ENCODE measurements at regions not wholly inside any gene's neighbourhood (a gene's known extent, or its start where the extent isn't known, plus 50 kb on each side); places are given as distances from the start of the nearest gene placed in this dataset.
A peak's percentile ranks its signal among the peaks of the same experiment; 100 is the strongest.

DNA sequence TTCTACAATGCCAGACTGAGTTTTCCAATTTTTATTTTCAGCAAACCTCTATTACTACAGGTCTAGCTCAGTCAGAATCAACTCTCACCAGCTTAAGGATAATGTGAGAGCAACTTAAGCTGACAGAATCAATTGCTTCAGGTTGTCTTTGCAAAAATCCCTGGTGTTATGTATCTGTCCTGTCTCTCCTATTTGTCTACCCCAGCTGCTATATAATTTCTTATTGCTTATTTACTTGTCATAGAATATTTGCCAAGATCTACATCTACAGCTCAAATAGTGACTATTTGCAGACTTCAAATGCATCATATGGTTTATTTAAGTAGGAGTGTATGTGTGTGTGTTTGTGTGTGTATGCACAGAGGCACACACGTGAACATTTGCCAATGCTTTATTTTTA lies 54.1 kb downstream of the FOXG1 start:
- Histone ChIP-seq H3K9me3 (ENCODE audit: control insufficient read depth, insufficient read depth, low read depth, low read length) (no peaks in the 10 kb centered on the region; the same call in 1 of the 2 replicates), H3K27ac (ENCODE audit: extremely low read depth, low read depth, low read length) (no peak overlapping the region), H3K4me1 (ENCODE audit: control insufficient read depth, insufficient read depth, low read length) (no peaks in the 10 kb centered on the region), H3K36me3 (ENCODE audit: control insufficient read depth in 2 of 2, insufficient read depth in 1 of 2, low read length in 2 of 2) (no peaks in the 10 kb centered on the region), H3K4me3 (ENCODE audit: low read depth, low read length) (no peak overlapping the region)
- POLR2A ChIA-PET, result no interaction called here
- CTCF ChIA-PET, result interaction anchor here (0.6 kb wide), 1 partner anchor 70 kb away, joined by 4 read pairs; no protein-coding TSS in a partner anchor
- TF ChIP-seq, protein P1, sequence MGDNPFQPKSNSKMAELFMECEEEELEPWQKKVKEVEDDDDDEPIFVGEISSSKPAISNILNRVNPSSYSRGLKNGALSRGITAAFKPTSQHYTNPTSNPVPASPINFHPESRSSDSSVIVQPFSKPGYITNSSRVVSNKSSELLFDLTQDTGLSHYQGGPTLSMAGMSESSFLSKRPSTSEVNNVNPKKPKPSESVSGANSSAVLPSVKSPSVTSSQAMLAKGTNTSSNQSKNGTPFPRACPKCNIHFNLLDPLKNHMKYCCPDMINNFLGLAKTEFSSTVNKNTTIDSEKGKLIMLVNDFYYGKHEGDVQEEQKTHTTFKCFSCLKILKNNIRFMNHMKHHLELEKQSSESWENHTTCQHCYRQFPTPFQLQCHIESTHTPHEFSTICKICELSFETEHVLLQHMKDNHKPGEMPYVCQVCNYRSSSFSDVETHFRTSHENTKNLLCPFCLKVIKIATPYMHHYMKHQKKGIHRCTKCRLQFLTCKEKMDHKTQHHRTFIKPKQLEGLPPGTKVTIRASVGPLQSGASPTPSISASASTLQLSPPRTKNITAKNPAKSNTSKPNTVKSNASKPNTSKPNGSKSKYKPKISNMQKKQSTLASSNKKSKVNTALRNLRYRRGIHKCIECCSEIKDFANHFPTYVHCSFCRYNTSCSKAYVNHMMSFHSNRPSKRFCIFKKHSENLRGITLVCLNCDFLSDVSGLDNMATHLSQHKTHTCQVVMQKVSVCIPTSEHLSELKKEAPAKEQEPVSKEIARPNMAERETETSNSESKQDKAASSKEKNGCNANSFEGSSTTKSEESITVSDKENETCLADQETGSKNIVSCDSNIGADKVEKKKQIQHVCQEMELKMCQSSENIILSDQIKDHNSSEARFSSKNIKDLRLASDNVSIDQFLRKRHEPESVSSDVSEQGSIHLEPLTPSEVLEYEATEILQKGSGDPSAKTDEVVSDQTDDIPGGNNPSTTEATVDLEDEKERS (tag by site-specific recombination; IDR thresholded peaks at IDR 0.05), result no peak
- TF ChIP-seq ZNF2 (tag by site-specific recombination; IDR thresholded peaks at IDR 0.05), result no peak
- no peak for TF ChIP-seq ZNF214 (tag by site-specific recombination; IDR thresholded peaks at IDR 0.05; ENCODE audit: borderline replicate concordance)
- no peak for TF ChIP-seq ZNF76 (tag by site-specific recombination; IDR thresholded peaks at IDR 0.05; ENCODE audit: borderline replicate concordance, low read depth)
- TF ChIP-seq EGR2 (tag by site-specific recombination; IDR thresholded peaks at IDR 0.05; ENCODE audit: low read depth), result no peak
- no peak for TF ChIP-seq ZNF157 (tag by site-specific recombination; IDR thresholded peaks at IDR 0.05)
- TF ChIP-seq, protein P2, sequence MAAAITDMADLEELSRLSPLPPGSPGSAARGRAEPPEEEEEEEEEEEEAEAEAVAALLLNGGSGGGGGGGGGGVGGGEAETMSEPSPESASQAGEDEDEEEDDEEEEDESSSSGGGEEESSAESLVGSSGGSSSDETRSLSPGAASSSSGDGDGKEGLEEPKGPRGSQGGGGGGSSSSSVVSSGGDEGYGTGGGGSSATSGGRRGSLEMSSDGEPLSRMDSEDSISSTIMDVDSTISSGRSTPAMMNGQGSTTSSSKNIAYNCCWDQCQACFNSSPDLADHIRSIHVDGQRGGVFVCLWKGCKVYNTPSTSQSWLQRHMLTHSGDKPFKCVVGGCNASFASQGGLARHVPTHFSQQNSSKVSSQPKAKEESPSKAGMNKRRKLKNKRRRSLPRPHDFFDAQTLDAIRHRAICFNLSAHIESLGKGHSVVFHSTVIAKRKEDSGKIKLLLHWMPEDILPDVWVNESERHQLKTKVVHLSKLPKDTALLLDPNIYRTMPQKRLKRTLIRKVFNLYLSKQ (tag by site-specific recombination; IDR thresholded peaks at IDR 0.05; ENCODE audit: borderline replicate concordance), result no peak
- no peak for TF ChIP-seq ZNF155 (tag by site-specific recombination; IDR thresholded peaks at IDR 0.05)
- no peak for TF ChIP-seq ZIC2 (tag by site-specific recombination; IDR thresholded peaks at IDR 0.05)
- no peak for TF ChIP-seq ZNF423 (tag by site-specific recombination; IDR thresholded peaks at IDR 0.05)
- no peak for TF ChIP-seq ZNF530 (tag by site-specific recombination; IDR thresholded peaks at IDR 0.05; ENCODE audit: low read depth)
- TF ChIP-seq, protein P3, sequence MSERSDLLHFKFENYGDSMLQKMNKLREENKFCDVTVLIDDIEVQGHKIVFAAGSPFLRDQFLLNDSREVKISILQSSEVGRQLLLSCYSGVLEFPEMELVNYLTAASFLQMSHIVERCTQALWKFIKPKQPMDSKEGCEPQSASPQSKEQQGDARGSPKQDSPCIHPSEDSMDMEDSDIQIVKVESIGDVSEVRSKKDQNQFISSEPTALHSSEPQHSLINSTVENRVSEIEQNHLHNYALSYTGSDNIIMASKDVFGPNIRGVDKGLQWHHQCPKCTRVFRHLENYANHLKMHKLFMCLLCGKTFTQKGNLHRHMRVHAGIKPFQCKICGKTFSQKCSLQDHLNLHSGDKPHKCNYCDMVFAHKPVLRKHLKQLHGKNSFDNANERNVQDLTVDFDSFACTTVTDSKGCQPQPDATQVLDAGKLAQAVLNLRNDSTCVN (tag by site-specific recombination; optimal IDR thresholded peaks at IDR 0.05), result no peak
- TF ChIP-seq ZNF37A (tag by site-specific recombination; IDR thresholded peaks at IDR 0.05), result no peak
- TF ChIP-seq, protein P4, sequence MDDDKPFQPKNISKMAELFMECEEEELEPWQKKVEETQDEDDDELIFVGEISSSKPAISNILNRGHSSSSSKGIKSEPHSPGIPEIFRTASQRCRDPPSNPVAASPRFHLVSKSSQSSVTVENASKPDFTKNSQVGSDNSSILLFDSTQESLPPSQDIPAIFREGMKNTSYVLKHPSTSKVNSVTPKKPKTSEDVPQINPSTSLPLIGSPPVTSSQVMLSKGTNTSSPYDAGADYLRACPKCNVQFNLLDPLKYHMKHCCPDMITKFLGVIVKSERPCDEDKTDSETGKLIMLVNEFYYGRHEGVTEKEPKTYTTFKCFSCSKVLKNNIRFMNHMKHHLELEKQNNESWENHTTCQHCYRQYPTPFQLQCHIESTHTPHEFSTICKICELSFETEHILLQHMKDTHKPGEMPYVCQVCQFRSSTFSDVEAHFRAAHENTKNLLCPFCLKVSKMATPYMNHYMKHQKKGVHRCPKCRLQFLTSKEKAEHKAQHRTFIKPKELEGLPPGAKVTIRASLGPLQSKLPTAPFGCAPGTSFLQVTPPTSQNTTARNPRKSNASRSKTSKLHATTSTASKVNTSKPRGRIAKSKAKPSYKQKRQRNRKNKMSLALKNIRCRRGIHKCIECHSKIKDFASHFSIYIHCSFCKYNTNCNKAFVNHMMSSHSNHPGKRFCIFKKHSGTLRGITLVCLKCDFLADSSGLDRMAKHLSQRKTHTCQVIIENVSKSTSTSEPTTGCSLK (tag by site-specific recombination; IDR thresholded peaks at IDR 0.05), result no peak

DNA sequence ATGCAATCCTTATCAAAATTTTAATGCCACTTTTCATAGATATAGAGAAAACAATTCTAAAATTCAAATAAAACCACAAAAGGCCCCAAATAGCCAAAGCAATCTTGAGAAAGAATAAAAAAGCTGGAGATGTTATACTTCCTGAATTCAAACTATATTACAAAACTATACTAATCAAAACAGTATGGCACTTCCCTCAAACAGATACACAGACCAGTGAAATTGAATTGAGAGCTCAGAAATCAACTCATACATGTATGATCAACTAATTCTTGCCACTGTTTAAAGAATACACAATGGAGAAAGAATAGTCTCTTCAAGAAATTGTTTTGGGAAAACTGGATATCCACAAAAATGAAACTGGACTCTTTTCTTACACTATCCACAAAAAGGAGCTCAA lies 55.4 kb downstream of the FOXG1 start:
- TF ChIP-seq ZNF366 (tag by site-specific recombination; conservative IDR thresholded peaks at IDR 0.05), result no peak
- TF ChIP-seq REPIN1 (tag by site-specific recombination; IDR thresholded peaks at IDR 0.05; ENCODE audit: low read depth), result no peak
- peak; percentile 65 for TF ChIP-seq SETDB1 (IDR thresholded peaks at IDR 0.05; ENCODE audit: insufficient read length, low read length)
- TF ChIP-seq, protein P1 (tag by site-specific recombination; IDR thresholded peaks at IDR 0.05), result peak; percentile 80; the same call in 1 of the 2 replicates
- Histone ChIP-seq H3K9me3 (ENCODE audit: control insufficient read depth, insufficient read depth, low read depth, low read length) (no peaks in the 10 kb centered on the region; the same call in 1 of the 2 replicates), H3K27ac (ENCODE audit: extremely low read depth, low read depth, low read length) (no peak overlapping the region), H3K36me3 (ENCODE audit: control insufficient read depth in 2 of 2, insufficient read depth in 1 of 2, low read length in 2 of 2) (no peaks in the 10 kb centered on the region), H3K4me3 (ENCODE audit: low read depth, low read length) (no peak overlapping the region), H3K4me1 (ENCODE audit: control insufficient read depth, insufficient read depth, low read length) (no peaks in the 10 kb centered on the region)
- ChIA-PET CTCF (no interaction called here), POLR2A (no interaction called here)
